Cardiac muscle cell (in vitro differentiated cells and primary cell): ENCODE measurements at regions not wholly inside any gene's neighbourhood (a gene's known extent, or its start where the extent isn't known, plus 50 kb on each side); places are given as distances from the start of the nearest gene placed in this dataset.

Source experiments
- DNase-seq, 2 donors: peaks; one replicate each; pipeline versions ENCODE4 v3.0.0 to v3.0.0-alpha.2; 2010 to 2017; ENCODE audit warnings: low read depth in 1 of 2, low spot score in 1 of 2
- H3K27ac ChIP-seq: fragments of 200-600 bp; sonication (generic); 2 replicates; pipeline ENCODE4 v1.5.1; 2016
- H3K27me3 ChIP-seq: fragments of 200-600 bp; sonication (generic); 2 replicates; pipeline ENCODE4 v1.6.0; 2016; ENCODE audit warnings: control low read depth
- H3K36me3 ChIP-seq: fragments of 200-600 bp; sonication (generic); 2 replicates; pipeline ENCODE4 v1.5.1; 2016; ENCODE audit warnings: control low read depth
- H3K4me1 ChIP-seq: fragments of 200-600 bp; sonication (generic); 2 replicates; pipeline ENCODE4 v1.8.1; 2017; ENCODE audit warnings: low read depth, mild to moderate bottlenecking, mixed run types
- H3K4me3 ChIP-seq: fragments of 200-600 bp; sonication (generic); 2 replicates; pipeline ENCODE4 v1.5.1; 2016; ENCODE audit warnings: mild to moderate bottlenecking
- H3K9me3 ChIP-seq: fragments of 200-600 bp; sonication (generic); 2 replicates; pipeline ENCODE4 v1.5.1; 2017; ENCODE audit warnings: low read depth, mild to moderate bottlenecking, control low read depth
- CTCF ChIP-seq: IDR thresholded peaks from 2 replicates; pipeline ENCODE4 v1.5.1; 2012; ENCODE audit warnings: low read depth, mild to moderate bottlenecking, low read length

GRCh38 chr5:121378559-121379359, 472.9 kb upstream of the FTMT start:
- Histone ChIP-seq H3K9me3 (no peaks in the 10 kb centered on the region), H3K36me3 (no peaks in the 10 kb centered on the region), H3K4me1 (no peaks in the 10 kb centered on the region), H3K27ac (no peak overlapping the region), H3K27me3 (no peaks in the 10 kb centered on the region), H3K4me3 (no peak overlapping the region)
- DNase-seq: no peak
- no peak for TF ChIP-seq CTCF

GRCh38 chr5:121380066-121380465, 471.6 kb upstream of the FTMT start:
- Histone ChIP-seq H3K4me3 (no peak overlapping the region), H3K27ac (no peak overlapping the region), H3K27me3 (no peaks in the 10 kb centered on the region), H3K4me1 (no peaks in the 10 kb centered on the region), H3K36me3 (no peaks in the 10 kb centered on the region), H3K9me3 (no peaks in the 10 kb centered on the region)
- DNase-seq: no peak
- TF ChIP-seq CTCF: no peak

GRCh38 chr5:121384359-121384758, 467.3 kb upstream of the FTMT start:
- no peak for TF ChIP-seq CTCF
- H3K9me3 ChIP-seq: no peaks in the 10 kb centered on the region
- H3K4me3 ChIP-seq: no peak overlapping the region
- no peaks in the 10 kb centered on the region for H3K36me3 ChIP-seq
- no peak for DNase-seq
- H3K27me3 ChIP-seq: no peaks in the 10 kb centered on the region
- no peak overlapping the region for H3K27ac ChIP-seq
- H3K4me1 ChIP-seq: no peaks in the 10 kb centered on the region

GRCh38 chr5:121386334-121386733, 465.3 kb upstream of the FTMT start:
- Histone ChIP-seq H3K4me3 (no peak overlapping the region), H3K9me3 (no peaks in the 10 kb centered on the region), H3K36me3 (no peaks in the 10 kb centered on the region), H3K27me3 (no peaks in the 10 kb centered on the region), H3K4me1 (no peaks in the 10 kb centered on the region), H3K27ac (no peak overlapping the region)
- no peak for TF ChIP-seq CTCF
- no peak for DNase-seq

- H3K4me3 ChIP-seq: no peak overlapping the region
- no peaks in the 10 kb centered on the region for H3K9me3 ChIP-seq
- H3K27ac ChIP-seq: no peak overlapping the region
- no peak for TF ChIP-seq CTCF
- no peak for DNase-seq
- no peaks in the 10 kb centered on the region for H3K36me3 ChIP-seq
- H3K27me3 ChIP-seq: no peaks in the 10 kb centered on the region
- no peaks in the 10 kb centered on the region for H3K4me1 ChIP-seq
Observed at GRCh38 chr5:121396716-121397115, 455.0 kb upstream of the FTMT start.
